ENCODE measurements at regions not wholly inside any gene's neighbourhood (a gene's known extent, or its start where the extent isn't known, plus 50 kb on each side); places are given as distances from the start of the nearest gene placed in this dataset.

DNA sequence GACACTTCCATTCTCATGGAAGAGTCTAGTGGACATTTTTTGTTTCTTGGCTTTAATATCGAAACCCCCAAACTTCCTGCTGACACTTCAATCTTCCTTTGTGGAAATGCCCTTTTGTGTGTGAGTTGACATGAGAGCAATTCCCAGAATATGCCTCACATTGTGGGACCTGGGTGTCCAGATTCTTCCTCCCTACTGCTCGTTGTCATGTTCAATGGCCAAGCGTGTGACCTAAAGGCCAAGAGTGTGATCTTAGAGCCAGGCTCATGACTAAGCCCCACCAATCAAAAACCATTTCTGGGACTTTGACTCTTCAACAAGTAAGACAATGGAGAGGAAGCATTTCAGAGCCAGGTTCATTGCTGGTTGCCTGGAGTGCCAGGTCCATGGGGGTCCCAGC, 52.5 kb upstream of the BMPER start:
- TF ChIP-seq POLR2AphosphoS5 (IDR thresholded peaks at IDR 0.05) (no peak), POLR2A (IDR thresholded peaks at IDR 0.05) (no peak), EP300 (IDR thresholded peaks at IDR 0.05) (no peak)
- TF ChIP-seq, protein P1, sequence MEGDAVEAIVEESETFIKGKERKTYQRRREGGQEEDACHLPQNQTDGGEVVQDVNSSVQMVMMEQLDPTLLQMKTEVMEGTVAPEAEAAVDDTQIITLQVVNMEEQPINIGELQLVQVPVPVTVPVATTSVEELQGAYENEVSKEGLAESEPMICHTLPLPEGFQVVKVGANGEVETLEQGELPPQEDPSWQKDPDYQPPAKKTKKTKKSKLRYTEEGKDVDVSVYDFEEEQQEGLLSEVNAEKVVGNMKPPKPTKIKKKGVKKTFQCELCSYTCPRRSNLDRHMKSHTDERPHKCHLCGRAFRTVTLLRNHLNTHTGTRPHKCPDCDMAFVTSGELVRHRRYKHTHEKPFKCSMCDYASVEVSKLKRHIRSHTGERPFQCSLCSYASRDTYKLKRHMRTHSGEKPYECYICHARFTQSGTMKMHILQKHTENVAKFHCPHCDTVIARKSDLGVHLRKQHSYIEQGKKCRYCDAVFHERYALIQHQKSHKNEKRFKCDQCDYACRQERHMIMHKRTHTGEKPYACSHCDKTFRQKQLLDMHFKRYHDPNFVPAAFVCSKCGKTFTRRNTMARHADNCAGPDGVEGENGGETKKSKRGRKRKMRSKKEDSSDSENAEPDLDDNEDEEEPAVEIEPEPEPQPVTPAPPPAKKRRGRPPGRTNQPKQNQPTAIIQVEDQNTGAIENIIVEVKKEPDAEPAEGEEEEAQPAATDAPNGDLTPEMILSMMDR (IDR thresholded peaks at IDR 0.05), result no peak

All from stomach (tissue), 4 donors.